Ishikawa (cell line): ENCODE measurements at regions not wholly inside any gene's neighbourhood (a gene's known extent, or its start where the extent isn't known, plus 50 kb on each side); places are given as distances from the start of the nearest gene placed in this dataset.

Source experiments
- CEBPB ChIP-seq: IDR thresholded peaks from 2 replicates; pipeline ENCODE4 v1.6.1; 2012
- CREB1 ChIP-seq: IDR thresholded peaks from 2 replicates; pipeline ENCODE4 v1.6.1; 2012; ENCODE audit warnings: low read depth
- EP300 ChIP-seq: IDR thresholded peaks from 2 replicates; pipeline ENCODE4 v1.6.1; 2012; ENCODE audit warnings: borderline replicate concordance
- FOXM1 ChIP-seq: IDR thresholded peaks from 2 replicates; pipeline ENCODE4 v1.6.1; 2012; ENCODE audit warnings: low read depth, borderline replicate concordance
- RAD21 ChIP-seq: IDR thresholded peaks from 2 replicates; pipeline ENCODE4 v1.6.1; 2012; ENCODE audit warnings: low read depth
- TAF1 ChIP-seq: IDR thresholded peaks from 2 replicates; pipeline ENCODE4 v1.6.1; 2012; ENCODE audit warnings: low read depth, mild to moderate bottlenecking
- TCF12 ChIP-seq: IDR thresholded peaks from 2 replicates; pipeline ENCODE4 v1.6.1; 2012; ENCODE audit warnings: low read depth
- TF ChIP-seq, protein P1 (sequence below): IDR thresholded peaks from 2 replicates; pipeline ENCODE4 v1.6.1; 2012
- TF ChIP-seq, protein P2 (sequence below): IDR thresholded peaks from 2 replicates; pipeline ENCODE4 v1.6.1; 2012; ENCODE audit warnings: low read depth, mild to moderate bottlenecking

- TF ChIP-seq, protein P1, sequence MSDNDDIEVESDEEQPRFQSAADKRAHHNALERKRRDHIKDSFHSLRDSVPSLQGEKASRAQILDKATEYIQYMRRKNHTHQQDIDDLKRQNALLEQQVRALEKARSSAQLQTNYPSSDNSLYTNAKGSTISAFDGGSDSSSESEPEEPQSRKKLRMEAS = no peak
- no peak for TF ChIP-seq TCF12
- no peak for TF ChIP-seq EP300
- TF ChIP-seq TAF1 = no peak
- TF ChIP-seq RAD21 = no peak
- no peak for TF ChIP-seq CREB1
- TF ChIP-seq, protein P2, sequence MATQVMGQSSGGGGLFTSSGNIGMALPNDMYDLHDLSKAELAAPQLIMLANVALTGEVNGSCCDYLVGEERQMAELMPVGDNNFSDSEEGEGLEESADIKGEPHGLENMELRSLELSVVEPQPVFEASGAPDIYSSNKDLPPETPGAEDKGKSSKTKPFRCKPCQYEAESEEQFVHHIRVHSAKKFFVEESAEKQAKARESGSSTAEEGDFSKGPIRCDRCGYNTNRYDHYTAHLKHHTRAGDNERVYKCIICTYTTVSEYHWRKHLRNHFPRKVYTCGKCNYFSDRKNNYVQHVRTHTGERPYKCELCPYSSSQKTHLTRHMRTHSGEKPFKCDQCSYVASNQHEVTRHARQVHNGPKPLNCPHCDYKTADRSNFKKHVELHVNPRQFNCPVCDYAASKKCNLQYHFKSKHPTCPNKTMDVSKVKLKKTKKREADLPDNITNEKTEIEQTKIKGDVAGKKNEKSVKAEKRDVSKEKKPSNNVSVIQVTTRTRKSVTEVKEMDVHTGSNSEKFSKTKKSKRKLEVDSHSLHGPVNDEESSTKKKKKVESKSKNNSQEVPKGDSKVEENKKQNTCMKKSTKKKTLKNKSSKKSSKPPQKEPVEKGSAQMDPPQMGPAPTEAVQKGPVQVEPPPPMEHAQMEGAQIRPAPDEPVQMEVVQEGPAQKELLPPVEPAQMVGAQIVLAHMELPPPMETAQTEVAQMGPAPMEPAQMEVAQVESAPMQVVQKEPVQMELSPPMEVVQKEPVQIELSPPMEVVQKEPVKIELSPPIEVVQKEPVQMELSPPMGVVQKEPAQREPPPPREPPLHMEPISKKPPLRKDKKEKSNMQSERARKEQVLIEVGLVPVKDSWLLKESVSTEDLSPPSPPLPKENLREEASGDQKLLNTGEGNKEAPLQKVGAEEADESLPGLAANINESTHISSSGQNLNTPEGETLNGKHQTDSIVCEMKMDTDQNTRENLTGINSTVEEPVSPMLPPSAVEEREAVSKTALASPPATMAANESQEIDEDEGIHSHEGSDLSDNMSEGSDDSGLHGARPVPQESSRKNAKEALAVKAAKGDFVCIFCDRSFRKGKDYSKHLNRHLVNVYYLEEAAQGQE = no peak
- TF ChIP-seq FOXM1 = no peak
- TF ChIP-seq CEBPB = no peak
These were observed 571.0 kb downstream of the TSN start for GRCh38 chr2:122326471-122326870.
